Kidney tubule cell (primary cell): ENCODE measurements at regions not wholly inside any gene's neighbourhood (a gene's known extent, or its start where the extent isn't known, plus 50 kb on each side); places are given as distances from the start of the nearest gene placed in this dataset.
A peak's percentile ranks its signal among the peaks of the same experiment; 100 is the strongest.
"Not testable (repeated sequence)": the region's sequence is repeated elsewhere in the genome, so short reads cannot be mapped to it uniquely, and the experiment has no call there.

ENCODE experiments used
- DNase-seq: peaks from one replicate; pipeline ENCODE4 v3.0.0-alpha.2; 2018; ENCODE audit warnings: low spot score

DNA sequence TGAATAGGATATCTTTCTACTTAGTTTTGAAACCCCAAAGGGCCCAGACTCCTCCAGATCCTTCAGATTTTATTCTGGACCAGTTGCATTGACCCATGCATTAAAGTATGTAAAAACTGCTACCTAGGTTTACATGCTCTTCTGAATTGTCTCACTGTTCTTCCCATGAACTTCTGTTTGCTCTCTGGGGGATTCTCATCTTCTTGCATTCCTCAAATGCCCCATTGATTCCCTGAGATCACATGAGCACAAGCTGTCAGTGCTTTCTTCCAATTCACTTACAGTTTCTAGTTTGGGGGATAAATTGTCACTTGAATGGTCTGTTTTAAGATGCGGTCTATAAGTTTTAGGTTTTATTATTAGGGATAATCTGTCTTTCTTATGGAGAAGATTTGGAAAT, 188.9 kb upstream of the KIF2B start:
- no peak for DNase-seq

DNA sequence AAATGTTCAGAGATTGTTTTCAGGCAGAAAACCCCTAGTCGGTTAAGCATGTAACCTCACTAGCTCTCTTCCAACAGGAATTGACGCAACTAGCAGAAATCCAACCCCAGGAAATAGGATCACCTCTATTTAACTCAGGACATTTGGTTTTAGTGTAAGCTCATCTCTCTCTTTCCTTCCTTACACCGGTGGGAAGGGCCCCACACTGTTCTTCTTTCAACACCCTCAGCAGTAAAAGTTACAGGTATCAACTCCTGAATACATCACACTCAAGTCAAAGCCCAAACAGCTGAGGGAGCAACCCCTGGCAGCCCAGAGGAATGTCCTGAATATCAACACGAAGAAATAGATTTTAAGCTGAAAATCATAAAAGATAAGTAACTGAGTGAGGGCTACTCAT, 191.2 kb upstream of the KIF2B start:
- DNase-seq: no peak

DNA sequence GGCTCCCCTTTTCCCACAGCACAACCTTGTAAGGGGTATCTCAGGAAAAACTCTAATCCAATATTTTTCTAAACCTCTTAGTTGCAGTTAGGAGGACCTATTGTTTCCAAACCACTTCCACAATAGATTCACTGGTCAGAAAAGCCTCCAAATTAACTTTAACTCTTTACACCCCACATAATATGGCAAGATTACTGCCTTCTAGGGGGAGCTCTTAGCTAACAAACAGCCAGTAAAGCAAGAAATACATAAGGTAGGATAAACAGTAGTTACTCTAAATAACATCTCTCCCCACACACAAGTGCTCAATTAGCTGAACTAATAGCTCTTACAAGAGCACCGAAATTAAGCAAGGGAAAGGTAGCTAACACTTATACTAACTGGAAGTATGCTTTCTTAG, 192.1 kb upstream of the KIF2B start:
- DNase-seq: no peak

- no peak for DNase-seq
Observed at GRCh38 chr17:53630115-53630514, 192.6 kb upstream of the KIF2B start.

DNA sequence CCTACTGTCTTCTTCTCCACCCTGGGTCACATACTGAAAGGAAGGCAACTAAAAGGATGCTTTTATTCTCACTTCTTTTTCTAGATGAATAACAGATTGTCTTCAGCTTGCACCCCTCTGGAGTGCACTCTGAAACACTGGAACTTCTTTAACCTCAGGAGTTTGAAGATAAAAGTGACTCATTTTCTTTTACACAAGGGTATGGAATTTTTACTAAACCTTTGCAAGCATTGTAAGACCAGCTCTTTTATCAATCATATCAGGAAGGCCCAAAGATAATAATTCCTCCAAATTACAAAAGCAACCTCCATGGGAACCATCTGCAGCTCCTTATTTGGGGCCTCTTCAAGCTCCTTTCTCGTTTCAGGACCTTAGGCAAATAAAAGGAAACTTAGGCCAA, 193.5 kb upstream of the KIF2B start:
- DNase-seq: peak; percentile 28

- DNase-seq: peak; percentile 80
Observed at GRCh38 chr17:53628011-53628410, 194.7 kb upstream of the KIF2B start.

- peak; percentile 77 for DNase-seq
Observed at GRCh38 chr17:53627511-53627910, 195.2 kb upstream of the KIF2B start.

DNA sequence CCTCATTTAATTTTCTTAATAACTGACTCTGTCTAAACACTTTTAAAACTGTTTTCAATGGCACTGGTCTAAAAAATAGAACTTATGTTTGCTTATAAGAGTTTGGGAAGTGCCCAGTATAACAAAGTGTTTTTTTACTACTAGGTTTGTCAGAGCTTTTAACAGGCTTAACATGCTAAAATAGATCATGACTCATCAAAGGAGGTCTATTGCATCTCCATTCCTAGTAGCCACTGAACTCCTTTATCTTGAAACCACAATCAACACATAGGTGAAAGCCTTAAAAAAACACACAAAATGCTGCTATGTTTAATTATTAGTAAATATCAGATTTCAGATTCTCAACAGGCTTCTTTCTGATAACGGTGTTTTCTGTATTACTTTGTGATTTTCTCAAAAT, 196.4 kb upstream of the KIF2B start:
- peak; percentile 80 for DNase-seq

GRCh38 chr17:53619025-53619424, 203.7 kb upstream of the KIF2B start:
- no peak for DNase-seq

- not testable (repeated sequence) for DNase-seq
Observed at GRCh38 chr17:53608208-53608607, 214.5 kb upstream of the KIF2B start.

DNA sequence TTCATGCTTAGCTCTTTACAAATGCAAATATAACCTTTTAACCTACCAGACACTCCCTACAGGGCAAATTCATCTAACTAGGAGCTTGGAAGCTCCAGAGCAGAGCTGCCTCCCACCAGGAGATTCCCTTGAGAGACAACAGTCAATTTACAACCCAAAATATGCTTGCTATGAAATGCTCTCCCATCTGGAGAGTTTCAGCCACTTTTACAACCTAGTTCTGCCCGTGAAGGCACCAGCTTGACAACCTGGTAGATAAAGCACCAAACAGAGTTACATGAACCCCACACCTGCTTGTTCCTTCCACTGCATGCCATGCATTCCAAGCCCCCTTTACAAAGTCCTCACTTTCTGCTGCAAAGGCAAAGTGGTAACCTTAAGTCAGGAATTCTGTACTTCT, 215.3 kb upstream of the KIF2B start:
- DNase-seq: no peak

GRCh38 chr17:53588317-53588716, 234.4 kb upstream of the KIF2B start:
- no peak for DNase-seq

DNA sequence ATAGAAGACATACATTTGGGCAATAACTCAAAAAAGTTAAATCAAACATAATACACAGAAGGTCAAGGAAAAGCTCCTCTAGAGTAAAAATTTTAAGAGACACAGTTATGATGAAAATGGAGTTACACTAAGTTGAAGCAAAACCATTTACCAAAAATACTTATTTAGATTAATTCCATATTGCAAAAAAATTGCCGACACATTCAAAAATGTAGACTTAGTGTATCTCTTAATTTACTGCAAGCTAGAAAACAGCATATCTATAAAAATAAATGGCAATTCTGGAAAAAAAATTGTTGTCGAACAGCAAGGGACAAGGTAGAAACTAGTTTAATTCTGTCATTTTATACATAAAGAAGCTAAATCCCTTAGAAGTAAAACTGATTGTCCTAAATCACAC, 248.7 kb upstream of the KIF2B start:
- no peak for DNase-seq

DNA sequence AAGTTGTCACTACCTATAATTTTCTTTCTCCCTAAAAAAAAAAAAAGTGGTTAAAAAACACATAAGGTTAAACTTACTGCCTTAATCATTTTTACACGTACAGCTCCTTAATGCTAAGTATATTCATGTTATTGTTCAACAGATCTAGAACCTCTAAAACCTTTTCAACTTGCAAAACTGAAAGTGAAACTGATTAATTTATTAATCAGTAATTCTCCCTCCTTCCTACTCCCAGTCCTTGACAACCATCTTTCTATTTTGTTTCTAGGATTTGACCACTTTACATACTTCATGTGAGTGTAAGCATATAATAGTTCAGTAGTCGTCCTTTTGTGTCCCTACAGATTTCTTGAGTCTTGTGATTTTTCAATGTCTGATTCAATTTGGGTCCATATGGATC, 251.4 kb upstream of the KIF2B start:
- peak; percentile 67 for DNase-seq

- DNase-seq: peak; percentile 4
Observed at GRCh38 chr17:53570731-53571130, 252.0 kb upstream of the KIF2B start.

DNA sequence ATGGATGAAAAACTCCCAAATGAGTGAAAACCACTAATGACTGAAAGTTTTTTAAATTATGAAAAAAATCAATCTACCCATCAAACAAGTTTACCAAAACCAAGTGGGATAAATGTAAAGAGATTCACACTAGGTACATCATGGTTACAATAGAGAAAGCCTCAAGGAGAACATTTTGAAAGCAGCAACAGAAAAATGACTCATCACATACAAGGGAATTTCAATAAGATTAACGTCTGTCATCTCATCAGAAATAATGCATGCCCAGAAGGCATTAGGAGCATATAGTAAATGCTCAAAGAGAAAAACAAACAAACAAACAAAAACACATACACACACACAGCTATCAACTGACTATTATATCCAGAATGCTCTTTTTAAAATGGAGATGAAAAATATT, 261.8 kb upstream of the KIF2B start:
- no peak for DNase-seq

GRCh38 chr17:53548252-53548651, 274.5 kb upstream of the KIF2B start:
- DNase-seq: no peak

- no peak for DNase-seq
Observed at GRCh38 chr17:53543472-53543871, 279.3 kb upstream of the KIF2B start.

- DNase-seq: no peak
Observed at GRCh38 chr17:53538129-53538617, 284.6 kb upstream of the KIF2B start.

GRCh38 chr17:53527473-53527872, 295.3 kb upstream of the KIF2B start:
- DNase-seq: no peak

- DNase-seq: no peak
Observed at GRCh38 chr17:53525590-53525989, 297.1 kb upstream of the KIF2B start.

DNA sequence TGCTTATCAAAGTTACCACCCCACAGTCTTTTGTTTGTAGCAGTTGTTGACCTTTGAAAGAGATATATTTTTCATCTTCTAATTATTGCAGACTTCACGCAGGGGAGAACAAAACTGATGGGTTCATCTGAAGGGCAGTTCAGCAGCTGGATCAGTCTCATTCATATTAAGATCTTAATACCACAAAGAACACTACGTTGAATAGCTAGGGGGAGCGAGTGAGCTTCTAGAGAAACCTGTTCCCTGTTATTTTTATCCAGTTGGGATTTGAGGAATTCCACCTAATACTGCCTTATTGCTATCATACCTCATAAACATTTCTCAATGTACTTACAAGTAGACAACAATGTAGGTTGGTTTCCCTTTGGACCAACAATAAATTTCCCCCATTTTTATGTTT, 306.1 kb upstream of the KIF2B start:
- DNase-seq: peak; percentile 40

- no peak for DNase-seq
Observed at GRCh38 chr17:53499277-53499676, 323.4 kb upstream of the KIF2B start.

DNA sequence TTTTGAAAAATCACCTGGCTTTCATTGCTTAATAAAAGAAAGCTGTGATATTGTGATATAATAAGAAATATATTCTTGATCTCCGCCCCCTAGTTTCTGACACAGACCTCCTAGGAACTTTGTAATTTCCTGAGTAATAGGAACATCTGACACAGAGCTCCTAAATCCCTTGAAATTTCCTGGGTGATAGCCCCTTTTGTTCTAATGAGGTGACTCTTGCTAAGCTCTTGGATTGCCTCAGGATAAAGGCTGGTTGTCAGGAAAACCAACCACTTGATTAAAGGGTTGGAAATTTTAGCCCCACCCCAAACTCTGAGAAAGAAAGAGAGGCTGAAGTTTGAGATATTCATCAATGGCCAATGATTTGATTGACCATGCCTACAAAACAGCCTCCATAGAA, 326.4 kb upstream of the KIF2B start:
- no peak for DNase-seq

- DNase-seq: no peak
Observed at GRCh38 chr17:53492532-53492931, 330.2 kb upstream of the KIF2B start.
